ENCODE measurements at regions not wholly inside any gene's neighbourhood (a gene's known extent, or its start where the extent isn't known, plus 50 kb on each side); places are given as distances from the start of the nearest gene placed in this dataset. TPM values are rescaled to one million over a fixed set of nuclear protein-coding genes. Genes with fewer than 3 reads are reported as not detected.

- Histone ChIP-seq H3K4me1 (no peaks in the 10 kb centered on the region), H3K27ac (no peak overlapping the region), H3K9me3 (peaks cover 0 to 23% (median 3%) of the 10 kb centered on the region in 4 donors), H3K4me3 (no peak overlapping the region), H3K27me3 (no peaks in the 10 kb centered on the region), H3K36me3 (no peaks in the 10 kb centered on the region)
- no peak for DNase-seq (ENCODE audit: low spot score in 2 of 2)
- TF ChIP-seq POLR2A (IDR thresholded peaks at IDR 0.05) (no peak), CTCF (IDR thresholded peaks at IDR 0.05) (no peak)
Measured at GRCh38 chr2:152813351-152813750, 94.9 kb downstream of the ARL6IP6 start.

Small RNA genes in the stretch of these regions (small RNA-seq; reads per million reads assigned to genes)
- gene AC009969.1 (not detected), gene AC079150.2 (not detected)
